CD4-positive, alpha-beta T cell treated with Interleukin-15 for 4 hours (primary cell): ENCODE measurements at regions not wholly inside any gene's neighbourhood (a gene's known extent, or its start where the extent isn't known, plus 50 kb on each side); places are given as distances from the start of the nearest gene placed in this dataset.

Source experiments
- DNase-seq: peaks from one replicate; pipeline ENCODE4 v3.0.0-alpha.2; 2020; ENCODE audit warnings: low spot score

GRCh38 chr2:204228169-204228886 lies 291.8 kb downstream of the ICOS start:
- DNase-seq, result no peak

- no peak for DNase-seq
Measured at GRCh38 chr2:204234248-204234647, 297.7 kb downstream of the ICOS start.

GRCh38 chr2:204234879-204235278 lies 298.3 kb downstream of the ICOS start:
- DNase-seq, result no peak

- DNase-seq, result no peak
Measured at GRCh38 chr2:204237416-204237815, 300.9 kb downstream of the ICOS start.

- DNase-seq, result no peak
Measured at GRCh38 chr2:204239411-204240165, 303.0 kb downstream of the ICOS start.

GRCh38 chr2:204240961-204241360 lies 304.3 kb upstream of the PARD3B start:
- no peak for DNase-seq

GRCh38 chr2:204249437-204249836 lies 295.8 kb upstream of the PARD3B start:
- no peak for DNase-seq

GRCh38 chr2:204250692-204251091 lies 294.6 kb upstream of the PARD3B start:
- DNase-seq, result no peak

GRCh38 chr2:204251158-204251997 lies 293.9 kb upstream of the PARD3B start:
- no peak for DNase-seq

GRCh38 chr2:204251998-204252376 lies 293.3 kb upstream of the PARD3B start:
- DNase-seq, result no peak

GRCh38 chr2:204255071-204255470 lies 290.2 kb upstream of the PARD3B start:
- no peak for DNase-seq

- DNase-seq, result no peak
Measured at GRCh38 chr2:204255526-204255925, 289.7 kb upstream of the PARD3B start.

GRCh38 chr2:204257781-204258180 lies 287.5 kb upstream of the PARD3B start:
- DNase-seq, result no peak

- DNase-seq, result no peak
Measured at GRCh38 chr2:204258890-204259289, 286.4 kb upstream of the PARD3B start.

GRCh38 chr2:204260162-204260877 lies 285.0 kb upstream of the PARD3B start:
- peak; percentile 12 for DNase-seq

- DNase-seq, result no peak
Measured at GRCh38 chr2:204260901-204261300, 284.4 kb upstream of the PARD3B start.

GRCh38 chr2:204261846-204262245 lies 283.4 kb upstream of the PARD3B start:
- DNase-seq, result no peak

GRCh38 chr2:204264085-204264553 lies 281.2 kb upstream of the PARD3B start:
- no peak for DNase-seq

- no peak for DNase-seq
Measured at GRCh38 chr2:204264621-204265140, 280.6 kb upstream of the PARD3B start.

GRCh38 chr2:204265681-204266181 lies 279.5 kb upstream of the PARD3B start:
- no peak for DNase-seq

GRCh38 chr2:204268458-204268857 lies 276.8 kb upstream of the PARD3B start:
- DNase-seq, result no peak
